IMR-90 (cell line): ENCODE measurements at regions not wholly inside any gene's neighbourhood (a gene's known extent, or its start where the extent isn't known, plus 50 kb on each side); places are given as distances from the start of the nearest gene placed in this dataset.

Source experiments
- ATAC-seq: fragments of 200-7000 bp; cut with Tn5 transposase; 2 replicates; pipeline ENCODE4 v1.9.1; 2020; ENCODE audit warnings: low read depth, mild to moderate bottlenecking, moderate library complexity
- BruUV-seq: library from RNA; stranded (reverse); fragments of 400-500 nt; replicated peaks from 2 replicates; lab custom pipeline; 2021; lab: Mats Ljungman, UMichigan
- CTCF ChIA-PET: fragments of 300-600 bp; formaldehyde crosslinking; extraction: SDS; loops from one replicate; lab custom pipeline; 2021; ENCODE audit warnings: antibody characterized with exemption; lab: Yijun Ruan, JAX
- POLR2A ChIA-PET: fragments of 300-600 bp; sonication (Branson Sonifier 250); formaldehyde crosslinking; loops from one replicate; lab custom pipeline; 2022; ENCODE audit warnings: antibody characterized with exemption; ENCODE audit not compliant: unreplicated experiment; lab: Charles Lee
- DNase-seq: peaks from one replicate; pipeline ENCODE4 v3.0.0; 2013
- H2AFZ ChIP-seq: replicated peaks from 2 replicates; pipeline ENCODE3; 2013; ENCODE audit warnings: low read length, mild to moderate bottlenecking; ENCODE audit not compliant: poor library complexity
- H2AK5ac ChIP-seq: 2 replicates; pipeline ENCODE4 v1.6.1; 2013; ENCODE audit warnings: low read depth, low read length, inconsistent platforms
- H2AK9ac ChIP-seq: replicated peaks from 2 replicates; pipeline ENCODE3; 2013; ENCODE audit warnings: mild to moderate bottlenecking, low read depth, low read length, moderate library complexity; ENCODE audit not compliant: poor library complexity
- H2BK120ac ChIP-seq: 2 replicates; pipeline ENCODE4 v1.6.1; 2013; ENCODE audit warnings: low read depth, low read length, inconsistent platforms
- H2BK15ac ChIP-seq: 3 replicates; pipeline ENCODE4 v1.6.1; 2013; ENCODE audit warnings: low read depth, low read length, inconsistent platforms
- H2BK20ac ChIP-seq: 2 replicates; pipeline ENCODE4 v1.6.1; 2013; ENCODE audit warnings: low read depth, mild to moderate bottlenecking, inconsistent platforms, low read length, moderate library complexity
- H2BK5ac ChIP-seq: 2 replicates; pipeline ENCODE4 v1.6.1; 2013; ENCODE audit warnings: mild to moderate bottlenecking, low read depth, low read length, inconsistent platforms; ENCODE audit not compliant: poor library complexity, severe bottlenecking
- H3K14ac ChIP-seq: replicated peaks from 2 replicates; pipeline ENCODE4 v1.6.1; 2013; ENCODE audit warnings: low read depth, low read length, inconsistent platforms
- H3K18ac ChIP-seq: 2 replicates; pipeline ENCODE4 v1.6.1; 2013; ENCODE audit warnings: low read depth, low read length, control low read depth
- H3K23ac ChIP-seq: 2 replicates; pipeline ENCODE4 v1.6.1; 2013; ENCODE audit warnings: low read depth, low read length, inconsistent platforms
- H3K27ac ChIP-seq: 2 replicates; pipeline ENCODE4 v1.5.1; 2013; ENCODE audit warnings: mild to moderate bottlenecking, control low read depth, low read length; ENCODE audit not compliant: insufficient read depth
- H3K27me3 ChIP-seq: 2 replicates; pipeline ENCODE4 v1.6.1; 2013; ENCODE audit warnings: low read length; ENCODE audit not compliant: control insufficient read depth, insufficient read depth
- H3K36me3 ChIP-seq: 2 replicates; pipeline ENCODE4 v1.6.1; 2013; ENCODE audit warnings: low read length, mixed read lengths; ENCODE audit not compliant: control insufficient read depth, insufficient read depth
- H3K4ac ChIP-seq: 2 replicates; pipeline ENCODE4 v1.6.1; 2013; ENCODE audit warnings: low read depth, low read length, inconsistent platforms
- H3K4me1 ChIP-seq: 2 replicates; pipeline ENCODE4 v1.6.1; 2013; ENCODE audit warnings: low read length, mixed read lengths; ENCODE audit not compliant: control insufficient read depth, insufficient read depth
- H3K4me2 ChIP-seq: 2 replicates; pipeline ENCODE4 v1.6.1; 2013; ENCODE audit warnings: low read depth, mild to moderate bottlenecking, control low read depth, low read length, moderate library complexity
- H3K4me3 ChIP-seq: 2 replicates; pipeline ENCODE4 v1.5.1; 2013; ENCODE audit warnings: low read depth, mild to moderate bottlenecking, control low read depth, low read length, moderate library complexity; ENCODE audit not compliant: insufficient read depth
- H3K56ac ChIP-seq: 2 replicates; pipeline ENCODE4 v1.6.1; 2013; ENCODE audit warnings: low read length, inconsistent platforms; ENCODE audit not compliant: insufficient read depth; ENCODE audit errors: extremely low read depth
- H3K79me1 ChIP-seq, 2 experiments: 2 replicates each; pipeline ENCODE4 v1.6.1; 2013; ENCODE audit warnings: low read length in 2 of 2, inconsistent platforms in 1 of 2, low read depth in 1 of 2
- H3K9ac ChIP-seq: 2 replicates; pipeline ENCODE4 v1.6.1; 2013; ENCODE audit warnings: low read depth, low read length, control low read depth
- H3K9me1 ChIP-seq: 2 replicates; pipeline ENCODE4 v1.6.1; 2013; ENCODE audit warnings: low read length, inconsistent platforms; ENCODE audit not compliant: insufficient read depth
- H3K9me3 ChIP-seq: 2 replicates; pipeline ENCODE4 v1.6.1; 2013; ENCODE audit warnings: low read length; ENCODE audit not compliant: control insufficient read depth, insufficient read depth
- H4K20me1 ChIP-seq: 2 replicates; pipeline ENCODE4 v1.6.1; 2013; ENCODE audit warnings: low read length, inconsistent platforms; ENCODE audit not compliant: insufficient read depth
- H4K5ac ChIP-seq: 2 replicates; pipeline ENCODE4 v1.6.1; 2013; ENCODE audit warnings: mild to moderate bottlenecking, low read depth, low read length, control low read depth
- H4K8ac ChIP-seq, 2 experiments: 2 replicates each; pipeline ENCODE4 v1.6.1; 2013; ENCODE audit warnings: low read depth in 2 of 2, low read length in 2 of 2, control low read depth in 1 of 2, inconsistent platforms in 1 of 2
- H4K91ac ChIP-seq: 2 replicates; pipeline ENCODE4 v1.6.1; 2013; ENCODE audit warnings: low read depth, low read length, inconsistent platforms; ENCODE audit not compliant: insufficient read depth
- CEBPB ChIP-seq: IDR thresholded peaks from 2 replicates; pipeline ENCODE4 v1.6.1; 2012; ENCODE audit warnings: low read depth, low read length, improper control_type of control experiment
- CTCF ChIP-seq: conservative IDR thresholded peaks from 2 replicates; pipeline ENCODE4 v1.5.1; 2012; ENCODE audit warnings: mild to moderate bottlenecking, low read depth, low read length, improper control_type of control experiment
- MAZ ChIP-seq: IDR thresholded peaks from 2 replicates; pipeline ENCODE4 v1.6.1; 2012; ENCODE audit warnings: low read depth, mild to moderate bottlenecking, low read length, improper control_type of control experiment, moderate library complexity, borderline replicate concordance
- WGBS, 2 experiments: methylation state at CpG; one replicate each; pipeline versions ENCODE4 v1.1.5 to v1.1.7; 2013; ENCODE audit warnings: missing lambda C conversion rate in 2 of 2; ENCODE audit not compliant: insufficient read length in 1 of 2; ENCODE audit errors: extremely low coverage in 2 of 2; 5-methylcytosine and 5-hydroxymethylcytosine counted together
- dilution Hi-C: fragments of 300-500 bp; cut with HindIII; formaldehyde crosslinking; loops from one replicate; pipeline ENCODE4 v1.14.3; 2018; ENCODE audit warnings: low sequenced_read_pairs; ENCODE audit not compliant: unreplicated experiment
- in situ Hi-C: fragments of 300-500 bp; cut with MboI; formaldehyde crosslinking; loops from 3 replicates; pipeline ENCODE4 v1.14.3; 2019; ENCODE audit warnings: low sequenced_read_pairs, inconsistent platforms, mixed read lengths
- intact Hi-C: fragments of 100-400 bp; cut with micrococcal nuclease; formaldehyde crosslinking; loops from 2 replicates; pipeline ENCODE4 v1.10.0; 2022

GRCh38 chr4:81912376-81913030 lies 440.8 kb upstream of the RASGEF1B start:
- Histone ChIP-seq H2BK15ac (no peak overlapping the region), H3K23ac (no peak overlapping the region), H3K36me3 (no peaks in the 10 kb centered on the region), H2BK5ac (no peak overlapping the region), H4K91ac (no peak overlapping the region), H3K56ac (no peak overlapping the region), H3K4ac (no peak overlapping the region), H2AK9ac (no peak overlapping the region), H3K9ac (no peak overlapping the region), H3K4me3 (no peak overlapping the region), H3K27me3 (no peaks in the 10 kb centered on the region), H3K79me1 (no peaks in the 10 kb centered on the region), H3K27ac (no peak overlapping the region), H2BK20ac (no peak overlapping the region), H2BK120ac (no peak overlapping the region), H4K20me1 (no peaks in the 10 kb centered on the region), H3K18ac (no peak overlapping the region), H4K5ac (no peak overlapping the region), H2AFZ (no peak overlapping the region), H3K14ac (no peak overlapping the region), H3K9me1 (no peaks in the 10 kb centered on the region), H3K9me3 (no peaks in the 10 kb centered on the region), H2AK5ac (no peak overlapping the region), H4K8ac (no peak overlapping the region), H3K4me1 (no peaks in the 10 kb centered on the region), H3K4me2 (no peak overlapping the region)
- ATAC-seq = no peak
- POLR2A ChIA-PET = no interaction called here
- no TSS peak for BruUV-seq
- dilution Hi-C loops = no loop called here
- no CpG with 5 or more reads among the region's 1 CpG for WGBS, 2 experiments
- TF ChIP-seq CEBPB = peak; percentile 58
- no peak for TF ChIP-seq MAZ
- TF ChIP-seq CTCF = no peak
- no peak for DNase-seq
- intact Hi-C loops = no loop called here
- in situ Hi-C loops = no loop called here
- CTCF ChIA-PET = interaction anchor here (0.6 to 1.4 kb wide), 2 partner anchors 9 to 861 kb away, joined by 3 to 6 read pairs; no protein-coding TSS in a partner anchor
